ENCODE measurements at regions not wholly inside any gene's neighbourhood (a gene's known extent, or its start where the extent isn't known, plus 50 kb on each side); places are given as distances from the start of the nearest gene placed in this dataset.

- Histone ChIP-seq H3K4me1 (peaks cover 28% of the 10 kb centered on the region in 2 donors), H3K27ac (peak overlapping the region in 2 of 3 donors; percentile 21 to 66), H3K36me3 (no peaks in the 10 kb centered on the region), H3K4me3 (replicated peaks in 1 of 3) (no peak overlapping the region), H3K27me3 (no peaks in the 10 kb centered on the region), H3K9me3 (no peaks in the 10 kb centered on the region)
- WGBS, 2 donors, result 86 to 88% methylated on average over 5 of the region's 5 CpGs
- no peak for TF ChIP-seq CTCF (IDR thresholded peaks at IDR 0.05)
- TF ChIP-seq POLR2A (IDR thresholded peaks at IDR 0.05), result no peak
- no peak for DNase-seq
- intact Hi-C loops (cut with DNase I), result no loop called here
Observed at GRCh38 chr15:60160909-60161308, 156.8 kb downstream of the FOXB1 start.

- WGBS, 2 donors, result 70 to 76% methylated on average over 3 of the region's 3 CpGs
Observed at GRCh38 chr15:60161704-60162103, 157.6 kb downstream of the FOXB1 start.

GRCh38 chr15:60162251-60162967 is 158.3 kb downstream of the FOXB1 start:
- H3K4me3 ChIP-seq (replicated peaks in 1 of 3), result no peak overlapping the region
- TF ChIP-seq CTCF (IDR thresholded peaks at IDR 0.05) (no peak), POLR2A (IDR thresholded peaks at IDR 0.05) (no peak)
- peak overlapping the region in 1 of 3 donors; percentile 18 for H3K27ac ChIP-seq
- intact Hi-C loops (cut with DNase I), result no loop called here
- DNase-seq, result peak in 1 of 2 donors; percentile 5
- peaks cover 16 to 20% of the 10 kb centered on the region in 2 donors for H3K4me1 ChIP-seq
- H3K27me3 ChIP-seq, result no peaks in the 10 kb centered on the region
- no peaks in the 10 kb centered on the region for H3K9me3 ChIP-seq
- H3K36me3 ChIP-seq, result no peaks in the 10 kb centered on the region
- 46 to 51% methylated on average over 7 of the region's 7 CpGs for WGBS, 2 donors

More at GRCh38 chr15:60161704-60162103, 157.6 kb downstream of the FOXB1 start:
- intact Hi-C loops (cut with DNase I), result no loop called here
- H3K27me3 ChIP-seq, result no peaks in the 10 kb centered on the region
- DNase-seq, result no peak
- peaks cover 20 to 21% of the 10 kb centered on the region in 2 donors for H3K4me1 ChIP-seq
- peak overlapping the region in 1 of 3 donors; percentile 66 for H3K27ac ChIP-seq
- H3K4me3 ChIP-seq (replicated peaks in 1 of 3), result no peak overlapping the region
- no peaks in the 10 kb centered on the region for H3K9me3 ChIP-seq
- no peaks in the 10 kb centered on the region for H3K36me3 ChIP-seq
- TF ChIP-seq POLR2A (IDR thresholded peaks at IDR 0.05), result no peak
- TF ChIP-seq CTCF (IDR thresholded peaks at IDR 0.05), result no peak

- H3K36me3 ChIP-seq, result no peaks in the 10 kb centered on the region
- WGBS, 2 donors, result 73 to 76% methylated on average over 4 of the region's 4 CpGs
- intact Hi-C loops (cut with DNase I), result no loop called here
- no peak overlapping the region for H3K27ac ChIP-seq
- no peaks in the 10 kb centered on the region for H3K9me3 ChIP-seq
- no peaks in the 10 kb centered on the region for H3K27me3 ChIP-seq
- H3K4me1 ChIP-seq, result peaks cover 16 to 24% of the 10 kb centered on the region in 2 donors
- TF ChIP-seq CTCF (IDR thresholded peaks at IDR 0.05), result no peak
- TF ChIP-seq POLR2A (IDR thresholded peaks at IDR 0.05), result no peak
- no peak overlapping the region for H3K4me3 ChIP-seq (replicated peaks in 1 of 3)
- no peak for DNase-seq
Observed at GRCh38 chr15:60162968-60163355, 158.9 kb downstream of the FOXB1 start.

GRCh38 chr15:60165111-60165510 is 161.0 kb downstream of the FOXB1 start:
- no peaks in the 10 kb centered on the region for H3K9me3 ChIP-seq
- no peak for DNase-seq
- no peaks in the 10 kb centered on the region for H3K36me3 ChIP-seq
- 88 to 94% methylated on average over 3 of the region's 3 CpGs for WGBS, 2 donors
- TF ChIP-seq POLR2A (IDR thresholded peaks at IDR 0.05), result no peak
- TF ChIP-seq CTCF (IDR thresholded peaks at IDR 0.05), result no peak
- no peak overlapping the region for H3K27ac ChIP-seq
- peaks cover 12 to 19% of the 10 kb centered on the region in 2 donors for H3K4me1 ChIP-seq
- no peaks in the 10 kb centered on the region for H3K27me3 ChIP-seq
- H3K4me3 ChIP-seq (replicated peaks in 1 of 3), result no peak overlapping the region
- intact Hi-C loops (cut with DNase I), result no loop called here
